GM21526 (cell line): ENCODE measurements at regions not wholly inside any gene's neighbourhood (a gene's known extent, or its start where the extent isn't known, plus 50 kb on each side); places are given as distances from the start of the nearest gene placed in this dataset.
"Not testable (repeated sequence)": the region's sequence is repeated elsewhere in the genome, so short reads cannot be mapped to it uniquely, and the experiment has no call there.

Source experiments
- ATAC-seq: cut with Tn5 transposase; IDR thresholded peaks from one replicate; pipeline ENCODE4 v1.9.1; 2021; ENCODE audit warnings: moderate library complexity; ENCODE audit not compliant: unreplicated experiment, low FRiP score

- no peak for ATAC-seq
These were observed 219.4 kb downstream of the MAF start for GRCh38 chr16:79380995-79381602.

GRCh38 chr16:79379095-79379494, 221.4 kb downstream of the MAF start:
- no peak for ATAC-seq

- not testable (repeated sequence) for ATAC-seq
These were observed 223.5 kb downstream of the MAF start for GRCh38 chr16:79377082-79377481.

- ATAC-seq: no peak
These were observed 225.2 kb downstream of the MAF start for GRCh38 chr16:79375351-79375750.

GRCh38 chr16:79372503-79373184, 227.9 kb downstream of the MAF start:
- no peak for ATAC-seq

GRCh38 chr16:79370736-79371135, 229.8 kb downstream of the MAF start:
- ATAC-seq: no peak

GRCh38 chr16:79369796-79370195, 230.7 kb downstream of the MAF start:
- ATAC-seq: no peak

GRCh38 chr16:79367822-79368221, 232.7 kb downstream of the MAF start:
- ATAC-seq: no peak

- ATAC-seq: no peak
These were observed 233.9 kb downstream of the MAF start for GRCh38 chr16:79366635-79367034.

- no peak for ATAC-seq
These were observed 234.8 kb downstream of the MAF start for GRCh38 chr16:79365702-79366101.

GRCh38 chr16:79363484-79363883, 237.1 kb downstream of the MAF start:
- ATAC-seq: no peak

DNA sequence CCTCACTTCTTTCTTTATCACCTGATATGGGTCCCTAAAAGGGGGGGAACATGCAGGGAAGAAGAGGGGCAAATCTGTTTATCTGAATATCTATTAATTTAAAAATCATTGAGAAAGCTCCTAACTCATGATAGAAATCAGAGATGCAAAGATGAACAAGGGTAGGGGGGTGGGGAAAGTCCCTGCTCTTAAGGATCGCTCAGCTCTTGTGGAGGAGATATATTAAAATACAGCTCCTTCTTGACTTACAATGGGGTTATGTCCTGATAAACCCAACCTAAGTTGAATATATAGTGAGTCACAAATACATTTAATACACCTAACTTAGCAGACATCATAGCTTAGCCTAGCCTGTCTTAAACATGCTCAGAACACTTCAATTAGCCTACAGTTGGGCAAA, 237.5 kb downstream of the MAF start:
- ATAC-seq: no peak

DNA sequence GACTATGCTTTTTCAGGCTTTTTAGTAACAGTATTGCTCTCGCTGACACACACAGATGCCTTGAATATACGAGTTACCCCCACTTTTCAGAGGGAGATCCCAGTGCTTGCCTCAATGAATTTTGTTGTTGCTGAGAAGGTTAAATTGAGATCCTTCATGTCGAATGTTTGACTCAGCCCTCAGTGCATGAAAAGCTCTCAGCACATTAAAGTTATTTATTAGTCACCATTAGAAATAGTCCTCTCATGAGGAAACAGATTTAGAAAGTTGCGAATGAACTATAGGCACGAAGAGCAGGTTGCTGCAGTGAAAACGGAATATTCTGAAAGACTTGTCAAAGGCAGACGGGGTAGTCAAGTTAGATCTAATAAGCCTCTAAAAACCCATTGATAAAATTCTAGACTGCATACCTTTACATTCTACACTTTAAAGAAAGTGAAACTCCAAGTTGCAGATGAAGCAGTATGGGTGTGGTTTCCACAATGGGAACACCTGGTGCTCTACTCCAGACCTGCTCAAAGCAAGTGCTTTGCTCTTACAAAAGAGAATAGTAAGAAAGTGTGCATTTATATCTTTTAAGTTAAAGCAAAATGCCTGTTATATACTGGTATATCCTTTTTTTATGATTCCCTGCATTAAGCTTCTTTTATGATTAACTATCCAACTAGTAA, 238.1 kb downstream of the MAF start:
- ATAC-seq: no peak

GRCh38 chr16:79361132-79361751, 239.3 kb downstream of the MAF start:
- no peak for ATAC-seq

- ATAC-seq: no peak
These were observed 240.3 kb downstream of the MAF start for GRCh38 chr16:79360267-79360666.

GRCh38 chr16:79359082-79359481, 241.5 kb downstream of the MAF start:
- ATAC-seq: no peak

- no peak for ATAC-seq
These were observed 242.3 kb downstream of the MAF start for GRCh38 chr16:79358188-79358587.

- ATAC-seq: no peak
These were observed 244.8 kb downstream of the MAF start for GRCh38 chr16:79355600-79356358.

- no peak for ATAC-seq
These were observed 248.6 kb downstream of the MAF start for GRCh38 chr16:79351927-79352326.

- ATAC-seq: no peak
These were observed 250.7 kb downstream of the MAF start for GRCh38 chr16:79349803-79350202.
